ENCODE measurements at regions not wholly inside any gene's neighbourhood (a gene's known extent, or its start where the extent isn't known, plus 50 kb on each side); places are given as distances from the start of the nearest gene placed in this dataset.

- no peak for TF ChIP-seq CTCF (IDR thresholded peaks at IDR 0.05)
- TF ChIP-seq EZH2phosphoT487 (IDR thresholded peaks at IDR 0.05), result no peak
These were observed 409.0 kb upstream of the MGMT start for GRCh38 chr10:129057856-129058663.
